Astrocyte (in vitro differentiated cells and primary cell): ENCODE measurements at regions not wholly inside any gene's neighbourhood (a gene's known extent, or its start where the extent isn't known, plus 50 kb on each side); places are given as distances from the start of the nearest gene placed in this dataset.

Experiments
- DNase-seq: peaks from one replicate; pipeline ENCODE4 v3.0.0-alpha.2; 2010; ENCODE audit warnings: low read depth
- FAIRE-seq: peaks from 2 replicates; lab custom pipeline; 2011; peaks lifted over from hg19 to GRCh38; lab: Jason Lieb, UNC
- H2AFZ ChIP-seq: 2 replicates; pipeline ENCODE4 v1.6.0; 2012; ENCODE audit warnings: low read depth, low read length, inconsistent platforms
- H3K27ac ChIP-seq: 2 replicates; pipeline ENCODE4 v1.5.1; 2011; ENCODE audit warnings: low read depth, low read length, inconsistent platforms
- H3K27me3 ChIP-seq: 2 replicates; pipeline ENCODE4 v1.6.0; 2011; ENCODE audit warnings: low read length, inconsistent platforms; ENCODE audit not compliant: insufficient read depth
- H3K36me3 ChIP-seq: 2 replicates; pipeline ENCODE4 v1.5.1; 2011; ENCODE audit warnings: low read length, inconsistent platforms; ENCODE audit not compliant: insufficient read depth
- H3K4me1 ChIP-seq: 2 replicates; pipeline ENCODE4 v1.5.1; 2011; ENCODE audit warnings: low read length, inconsistent platforms; ENCODE audit not compliant: insufficient read depth
- H3K4me2 ChIP-seq: 2 replicates; pipeline ENCODE4 v1.6.0; 2012; ENCODE audit warnings: low read length, inconsistent platforms
- H3K4me3 ChIP-seq: 2 replicates; pipeline ENCODE4 v1.5.1; 2011; ENCODE audit warnings: low read depth, mild to moderate bottlenecking, low read length, inconsistent platforms; ENCODE audit not compliant: insufficient read depth
- H3K79me2 ChIP-seq: 2 replicates; pipeline ENCODE4 v1.6.0; 2012; ENCODE audit warnings: mild to moderate bottlenecking, low read length, inconsistent platforms; ENCODE audit not compliant: insufficient read depth
- H3K9ac ChIP-seq: 2 replicates; pipeline ENCODE4 v1.6.0; 2012; ENCODE audit warnings: mild to moderate bottlenecking, low read length, inconsistent platforms
- H3K9me3 ChIP-seq: 2 replicates; pipeline ENCODE4 v1.5.1; 2012; ENCODE audit warnings: low read depth, mild to moderate bottlenecking, low read length, inconsistent platforms; ENCODE audit not compliant: insufficient read depth
- H4K20me1 ChIP-seq: 2 replicates; pipeline ENCODE4 v1.6.0; 2012; ENCODE audit warnings: low read length, inconsistent platforms; ENCODE audit not compliant: insufficient read depth
- H3K27ac Mint-ChIP-seq: one replicate; pipeline ENCODE4 v1.8.0; 2021; ENCODE audit warnings: mild to moderate bottlenecking, mixed read lengths; ENCODE audit not compliant: unreplicated experiment
- H3K27me3 Mint-ChIP-seq: one replicate; pipeline ENCODE4 v1.8.0; 2021; ENCODE audit warnings: low read depth, mixed read lengths; ENCODE audit not compliant: unreplicated experiment
- H3K36me3 Mint-ChIP-seq: one replicate; pipeline ENCODE4 v1.8.0; 2021; ENCODE audit warnings: low read depth, mixed read lengths; ENCODE audit not compliant: unreplicated experiment
- H3K4me1 Mint-ChIP-seq: one replicate; pipeline ENCODE4 v1.8.0; 2021; ENCODE audit warnings: low read depth, mixed read lengths; ENCODE audit not compliant: unreplicated experiment
- H3K4me3 Mint-ChIP-seq: one replicate; pipeline ENCODE4 v1.8.0; 2021; ENCODE audit warnings: mild to moderate bottlenecking, moderate library complexity, mixed read lengths; ENCODE audit not compliant: unreplicated experiment
- H3K9me3 Mint-ChIP-seq: one replicate; pipeline ENCODE4 v1.8.0; 2021; ENCODE audit warnings: mild to moderate bottlenecking, mixed read lengths; ENCODE audit not compliant: unreplicated experiment
- EZH2 ChIP-seq: IDR thresholded peaks from 2 replicates; pipeline ENCODE4 v1.6.1; 2012; ENCODE audit warnings: mild to moderate bottlenecking, low read length, inconsistent platforms; ENCODE audit not compliant: insufficient read depth
- TF ChIP-seq, protein P1 (sequence below): IDR thresholded peaks from 2 replicates; pipeline ENCODE4 v1.5.1; 2011; ENCODE audit warnings: low read depth, mild to moderate bottlenecking, inconsistent platforms, low read length, moderate library complexity; ENCODE audit not compliant: insufficient read depth

DNA sequence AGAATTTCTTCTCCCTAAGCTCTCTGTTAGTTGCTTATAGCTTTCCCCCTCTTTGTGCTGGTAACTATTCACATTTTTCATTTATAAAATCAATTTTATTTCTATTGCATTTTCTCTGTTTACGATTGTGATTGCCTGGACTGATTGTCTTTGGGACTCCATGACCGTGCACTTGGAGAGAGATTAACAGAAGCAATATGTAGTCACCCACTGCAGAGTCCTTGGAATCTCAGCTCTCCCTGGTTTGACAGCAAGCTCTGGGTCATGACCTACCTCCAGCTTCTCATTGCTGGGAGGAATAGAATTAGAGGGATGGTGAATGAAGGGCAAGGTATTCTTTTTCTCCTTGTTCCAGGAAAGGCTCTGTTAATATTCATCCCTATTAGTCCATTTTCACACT is 398.2 kb downstream of the AACS start:
- DNase-seq (no peak), FAIRE-seq (no peak)
- Histone ChIP-seq H3K79me2 (no peaks in the 10 kb centered on the region), H3K4me1 (peaks cover 6% of the 10 kb centered on the region), H3K4me3 (no peak overlapping the region), H3K27me3 (no peaks in the 10 kb centered on the region), H3K9me3 (no peaks in the 10 kb centered on the region), H3K4me2 (no peak overlapping the region), H3K9ac (no peak overlapping the region), H3K27ac (no peak overlapping the region), H3K36me3 (no peaks in the 10 kb centered on the region), H4K20me1 (no peaks in the 10 kb centered on the region), H2AFZ (no peak overlapping the region)
- Mint-ChIP-seq H3K4me3 (no peak overlapping the region), H3K4me1 (peaks cover 15% of the 10 kb centered on the region), H3K9me3 (peaks cover 2% of the 10 kb centered on the region), H3K27ac (no peak overlapping the region), H3K27me3 (no peaks in the 10 kb centered on the region), H3K36me3 (no peaks in the 10 kb centered on the region)
- TF ChIP-seq, protein P1, sequence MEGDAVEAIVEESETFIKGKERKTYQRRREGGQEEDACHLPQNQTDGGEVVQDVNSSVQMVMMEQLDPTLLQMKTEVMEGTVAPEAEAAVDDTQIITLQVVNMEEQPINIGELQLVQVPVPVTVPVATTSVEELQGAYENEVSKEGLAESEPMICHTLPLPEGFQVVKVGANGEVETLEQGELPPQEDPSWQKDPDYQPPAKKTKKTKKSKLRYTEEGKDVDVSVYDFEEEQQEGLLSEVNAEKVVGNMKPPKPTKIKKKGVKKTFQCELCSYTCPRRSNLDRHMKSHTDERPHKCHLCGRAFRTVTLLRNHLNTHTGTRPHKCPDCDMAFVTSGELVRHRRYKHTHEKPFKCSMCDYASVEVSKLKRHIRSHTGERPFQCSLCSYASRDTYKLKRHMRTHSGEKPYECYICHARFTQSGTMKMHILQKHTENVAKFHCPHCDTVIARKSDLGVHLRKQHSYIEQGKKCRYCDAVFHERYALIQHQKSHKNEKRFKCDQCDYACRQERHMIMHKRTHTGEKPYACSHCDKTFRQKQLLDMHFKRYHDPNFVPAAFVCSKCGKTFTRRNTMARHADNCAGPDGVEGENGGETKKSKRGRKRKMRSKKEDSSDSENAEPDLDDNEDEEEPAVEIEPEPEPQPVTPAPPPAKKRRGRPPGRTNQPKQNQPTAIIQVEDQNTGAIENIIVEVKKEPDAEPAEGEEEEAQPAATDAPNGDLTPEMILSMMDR, result no peak
- TF ChIP-seq EZH2, result no peak

DNA sequence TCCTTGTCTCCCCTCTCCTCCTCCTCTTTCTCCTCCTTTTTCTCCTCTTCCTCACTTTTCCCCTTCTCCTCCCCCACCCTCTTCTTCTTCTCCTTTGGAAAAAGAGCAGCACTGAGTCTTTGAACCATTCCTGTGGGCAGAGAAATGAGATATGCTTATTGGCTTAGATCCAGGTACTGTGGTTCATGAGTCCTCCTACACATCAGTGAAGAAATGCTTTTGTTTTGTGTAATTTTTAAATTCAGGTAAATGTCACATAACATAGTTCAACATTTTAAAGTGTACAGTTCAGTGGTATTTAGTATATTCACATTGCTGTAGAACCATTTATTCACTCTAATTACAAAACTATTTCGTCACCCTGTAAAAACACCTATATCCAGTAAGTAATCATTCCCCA is 402.1 kb downstream of the AACS start:
- no peaks in the 10 kb centered on the region for H3K36me3 ChIP-seq
- no peaks in the 10 kb centered on the region for H3K9me3 ChIP-seq
- no peak overlapping the region for H2AFZ ChIP-seq
- Mint-ChIP-seq H3K4me3 (peak overlapping the region; percentile 34), H3K9me3 (no peaks in the 10 kb centered on the region), H3K4me1 (peaks cover 25% of the 10 kb centered on the region), H3K27ac (peak overlapping the region; percentile 35), H3K27me3 (no peaks in the 10 kb centered on the region), H3K36me3 (no peaks in the 10 kb centered on the region)
- TF ChIP-seq, protein P1, result no peak
- no peak for TF ChIP-seq EZH2
- no peaks in the 10 kb centered on the region for H3K27me3 ChIP-seq
- H3K4me2 ChIP-seq, result peak overlapping the region; percentile 53
- FAIRE-seq (no peak), DNase-seq (peak; percentile 37)
- no peak overlapping the region for H3K27ac ChIP-seq
- H3K79me2 ChIP-seq, result no peaks in the 10 kb centered on the region
- H3K4me1 ChIP-seq, result peaks cover 6% of the 10 kb centered on the region
- no peak overlapping the region for H3K4me3 ChIP-seq
- no peaks in the 10 kb centered on the region for H4K20me1 ChIP-seq
- no peak overlapping the region for H3K9ac ChIP-seq

DNA sequence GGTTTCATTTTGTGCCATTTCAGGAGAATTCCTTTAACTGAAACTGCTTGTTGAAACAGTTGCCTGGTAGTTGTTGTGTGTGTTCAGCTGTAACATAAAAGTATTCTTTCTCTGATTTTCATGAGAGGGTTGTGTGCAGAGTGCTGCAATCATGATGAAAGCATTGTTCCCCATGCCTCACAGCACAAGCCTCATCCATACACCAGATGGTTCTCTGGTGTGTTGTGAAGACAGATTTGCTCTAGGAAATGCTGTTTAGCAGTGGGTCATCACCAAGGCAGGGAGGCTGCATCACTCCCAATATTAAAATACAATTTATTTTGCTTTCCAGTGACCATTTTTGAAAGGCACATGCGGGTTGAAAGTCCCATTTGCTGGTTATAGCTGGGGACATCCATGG is 404.4 kb downstream of the AACS start:
- no peak overlapping the region for H3K9ac ChIP-seq
- no peaks in the 10 kb centered on the region for H3K79me2 ChIP-seq
- Mint-ChIP-seq H3K9me3 (no peaks in the 10 kb centered on the region), H3K4me1 (peaks cover 25% of the 10 kb centered on the region), H3K27ac (no peak overlapping the region), H3K4me3 (no peak overlapping the region), H3K36me3 (no peaks in the 10 kb centered on the region), H3K27me3 (peaks cover under 1% of the 10 kb centered on the region)
- DNase-seq (no peak), FAIRE-seq (no peak)
- H3K4me3 ChIP-seq, result no peak overlapping the region
- no peaks in the 10 kb centered on the region for H3K27me3 ChIP-seq
- no peaks in the 10 kb centered on the region for H3K36me3 ChIP-seq
- no peaks in the 10 kb centered on the region for H4K20me1 ChIP-seq
- no peak overlapping the region for H3K4me2 ChIP-seq
- no peaks in the 10 kb centered on the region for H3K9me3 ChIP-seq
- no peak overlapping the region for H3K27ac ChIP-seq
- no peak for TF ChIP-seq EZH2
- TF ChIP-seq, protein P1, result no peak
- no peak overlapping the region for H2AFZ ChIP-seq
- peaks cover 6% of the 10 kb centered on the region for H3K4me1 ChIP-seq
